ENCODE measurements at regions not wholly inside any gene's neighbourhood (a gene's known extent, or its start where the extent isn't known, plus 50 kb on each side); places are given as distances from the start of the nearest gene placed in this dataset.
"Not testable (repeated sequence)": the region's sequence is repeated elsewhere in the genome, so short reads cannot be mapped to it uniquely, and the experiment has no call there.

DNA sequence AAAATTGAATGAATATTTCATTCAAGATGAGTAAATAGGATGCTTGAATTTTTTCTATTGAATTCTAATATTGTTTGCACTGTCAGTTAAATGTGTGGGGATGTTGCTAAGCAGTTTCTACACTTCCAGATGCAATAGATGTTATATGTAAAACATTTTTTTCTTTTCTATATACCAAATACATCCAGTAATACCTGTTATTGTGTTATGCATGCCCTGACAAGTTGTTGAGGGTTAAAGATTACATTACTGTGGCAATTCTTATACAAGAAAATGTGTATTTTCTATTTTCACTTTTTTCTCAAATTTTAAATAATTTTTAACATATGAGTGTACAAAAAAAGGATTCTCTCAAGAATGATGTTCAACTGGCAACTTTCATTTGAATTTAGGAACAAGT is 713.9 kb downstream of the GATA3 start:
- no peak for DNase-seq (ENCODE audit: low spot score)

DNA sequence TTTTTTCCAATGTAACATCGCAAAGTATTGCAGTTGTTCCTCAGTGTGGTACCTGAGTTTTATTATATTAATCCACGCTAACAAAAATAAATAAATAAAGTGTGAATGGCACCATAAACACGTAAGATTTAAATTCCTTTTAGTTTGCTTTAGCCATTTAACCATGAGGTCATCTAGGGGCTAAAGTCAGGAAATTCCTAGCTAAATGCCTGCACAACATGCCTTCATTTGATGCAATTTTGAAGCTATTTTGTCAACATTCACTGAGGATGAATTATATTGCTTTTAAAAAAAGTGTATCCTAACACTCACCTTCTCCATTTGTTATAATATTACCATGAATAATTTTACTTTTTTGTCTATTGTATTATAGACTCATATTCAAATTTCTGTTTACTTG is 714.4 kb downstream of the GATA3 start:
- DNase-seq (ENCODE audit: low spot score), result peak; percentile 15

DNA sequence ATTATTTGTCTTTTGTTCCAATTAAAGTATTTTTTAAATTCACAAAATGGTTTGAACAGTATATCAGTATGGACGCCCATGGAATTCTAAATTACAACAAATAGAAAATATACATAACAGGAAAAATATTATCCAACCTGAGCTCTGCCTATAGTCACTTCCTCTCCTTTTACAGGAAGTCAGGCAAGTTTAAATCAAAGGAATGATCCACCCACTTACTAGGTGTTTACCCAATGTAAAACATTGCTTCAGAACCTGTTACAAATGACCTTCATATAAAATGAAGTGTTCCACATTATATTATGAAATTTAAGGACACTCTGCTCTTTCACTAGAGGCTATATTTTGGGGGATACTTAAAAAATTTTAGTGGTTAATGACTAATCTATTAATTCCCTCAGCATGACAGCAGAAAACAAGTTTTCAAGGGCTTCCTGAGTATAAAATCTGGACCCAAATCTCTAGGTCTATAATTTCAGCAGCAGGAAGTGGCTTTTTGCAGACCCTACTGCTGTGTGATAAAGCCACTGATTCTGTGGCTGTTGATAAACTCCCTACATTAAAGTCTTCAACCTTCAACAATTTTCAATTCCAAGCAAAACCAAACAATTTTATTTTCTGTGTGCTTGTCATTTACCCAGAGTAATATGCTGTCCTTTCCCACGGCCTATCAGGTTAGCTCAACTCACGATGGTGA is 722.6 kb downstream of the GATA3 start:
- DNase-seq (ENCODE audit: low spot score), result no peak

DNA sequence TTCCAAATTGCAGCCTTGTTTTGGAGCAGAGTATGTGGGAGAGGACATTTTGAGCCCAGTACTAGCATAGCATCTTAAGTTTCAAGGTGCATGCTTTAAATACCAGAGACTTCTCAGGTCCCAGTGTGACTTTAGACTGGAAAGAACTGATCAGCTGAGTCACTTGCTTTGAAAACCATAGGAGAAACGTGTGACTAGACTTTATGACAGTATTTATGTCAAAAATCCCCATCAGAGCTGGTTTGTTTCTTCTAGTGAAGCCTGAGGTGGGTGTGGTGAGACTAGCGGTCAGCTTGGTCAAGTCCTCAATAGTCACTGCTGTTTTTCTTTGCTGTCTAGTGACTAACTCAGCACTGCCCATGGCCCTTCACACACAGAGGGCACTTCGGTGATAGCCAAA is 724.2 kb downstream of the GATA3 start:
- no peak for DNase-seq (ENCODE audit: low spot score)

DNA sequence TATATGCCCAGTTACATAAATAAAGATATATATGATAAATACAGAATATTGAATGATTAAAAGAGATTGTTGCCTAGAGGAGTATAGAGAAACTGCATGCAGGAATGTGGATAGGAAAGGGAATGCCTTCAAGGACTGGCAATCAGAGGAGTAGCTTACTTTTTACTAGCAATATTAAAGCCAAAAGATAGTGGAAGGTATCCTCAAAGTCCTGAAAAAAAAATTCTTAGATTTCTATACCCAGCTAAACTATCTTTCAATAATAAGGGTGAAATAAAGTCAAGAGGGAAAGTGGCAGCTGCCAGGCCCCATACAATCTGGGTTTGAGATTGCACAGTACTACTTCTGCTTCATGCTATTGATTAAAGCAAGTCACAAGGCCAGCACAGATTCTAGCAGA is 733.2 kb downstream of the GATA3 start:
- DNase-seq (ENCODE audit: low spot score), result no peak

DNA sequence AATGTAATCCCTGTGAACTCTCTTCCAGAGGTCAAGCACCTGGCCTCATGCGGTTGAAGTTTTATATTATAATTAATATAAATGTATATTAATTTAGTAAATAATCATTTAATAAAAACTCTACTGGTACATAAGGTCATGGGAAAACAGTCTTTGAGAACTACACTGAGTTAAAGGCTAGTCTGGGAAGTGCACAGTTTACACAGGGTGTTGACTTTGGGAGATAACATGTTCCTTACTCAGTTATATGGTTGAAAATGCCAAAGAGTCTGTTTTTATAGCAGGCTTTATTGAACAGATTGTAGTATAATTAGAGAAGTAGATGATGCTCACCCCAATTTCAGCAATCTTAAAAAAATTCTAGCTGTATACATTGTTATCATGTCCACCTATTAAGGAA is 735.9 kb downstream of the GATA3 start:
- DNase-seq (ENCODE audit: low spot score), result no peak

DNA sequence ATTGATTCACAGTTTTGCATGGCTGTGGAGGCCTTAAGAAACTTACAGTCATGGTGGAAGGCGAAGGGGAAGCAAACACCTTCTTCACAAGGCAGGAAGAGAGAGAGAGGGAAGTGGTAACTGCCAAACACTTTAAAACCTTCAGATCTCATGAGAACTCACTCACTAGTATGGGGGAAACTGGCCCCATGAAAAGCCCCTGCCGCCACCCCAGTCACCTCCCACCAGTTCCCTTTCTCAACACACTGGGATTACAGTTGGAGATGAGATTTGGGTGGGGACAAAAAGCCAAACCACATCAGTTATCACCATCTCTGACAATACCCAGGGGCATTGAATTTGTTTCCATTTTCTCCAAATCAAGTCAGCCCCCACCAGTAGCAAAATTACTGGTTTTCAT is 740.4 kb downstream of the GATA3 start:
- DNase-seq (ENCODE audit: low spot score), result no peak

DNA sequence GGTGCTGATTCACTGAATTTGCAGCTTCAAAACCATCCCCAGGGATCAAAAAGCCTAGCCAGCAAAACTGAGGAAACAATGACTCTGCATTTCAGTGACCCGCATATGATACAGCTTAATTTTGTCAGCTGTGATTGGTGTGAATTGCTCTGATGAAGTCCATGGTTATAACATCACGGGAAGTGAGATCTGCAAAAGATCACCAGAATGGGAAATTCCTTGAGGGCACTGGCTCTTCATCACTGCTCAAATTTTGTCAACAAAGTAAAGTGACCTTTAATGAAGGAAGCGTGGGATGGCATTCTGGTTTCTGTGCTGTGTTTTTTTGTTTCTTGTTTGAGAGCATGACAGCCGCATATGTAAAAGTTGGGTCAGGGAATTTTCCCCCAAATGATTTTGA is 745.9 kb downstream of the GATA3 start:
- no peak for DNase-seq (ENCODE audit: low spot score)

DNA sequence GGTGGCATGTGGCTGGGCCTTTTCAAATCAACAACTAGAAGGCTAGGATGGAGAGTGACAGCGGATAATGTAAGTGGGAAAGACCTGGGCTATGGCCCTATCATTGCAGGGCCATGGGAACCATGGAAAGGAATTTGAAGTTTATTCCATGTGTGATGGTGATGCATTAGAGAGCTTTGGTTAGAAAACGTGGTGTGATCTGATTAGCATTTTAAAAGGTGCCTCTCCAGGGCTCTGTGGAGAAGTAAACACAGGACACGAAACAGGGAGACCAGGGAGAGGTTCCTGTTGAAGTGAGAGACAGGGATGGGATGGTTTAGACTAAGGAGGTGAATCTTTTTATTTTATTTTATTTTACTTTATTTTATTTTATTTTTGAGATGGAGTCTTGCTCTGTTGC is 749.5 kb downstream of the GATA3 start:
- DNase-seq (ENCODE audit: low spot score), result no peak

DNA sequence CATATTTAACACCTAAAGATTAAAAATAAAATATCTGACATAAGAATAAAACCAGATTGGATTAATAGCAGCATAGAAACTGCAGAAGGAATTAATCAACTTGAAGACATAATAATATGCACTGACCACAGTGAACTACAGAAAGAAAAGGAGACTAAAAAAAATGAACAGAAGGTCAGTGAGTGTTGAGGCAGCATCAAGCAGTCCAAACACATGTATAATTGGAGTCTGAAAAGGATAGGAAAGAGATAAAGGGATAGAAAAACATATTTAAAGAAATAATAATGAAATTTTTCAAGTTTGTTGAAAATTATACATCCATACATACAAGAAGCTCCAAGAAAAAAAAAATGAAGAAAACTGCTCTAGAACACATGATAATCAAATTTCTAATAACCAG is 756.2 kb downstream of the GATA3 start:
- no peak for DNase-seq (ENCODE audit: low spot score)

DNA sequence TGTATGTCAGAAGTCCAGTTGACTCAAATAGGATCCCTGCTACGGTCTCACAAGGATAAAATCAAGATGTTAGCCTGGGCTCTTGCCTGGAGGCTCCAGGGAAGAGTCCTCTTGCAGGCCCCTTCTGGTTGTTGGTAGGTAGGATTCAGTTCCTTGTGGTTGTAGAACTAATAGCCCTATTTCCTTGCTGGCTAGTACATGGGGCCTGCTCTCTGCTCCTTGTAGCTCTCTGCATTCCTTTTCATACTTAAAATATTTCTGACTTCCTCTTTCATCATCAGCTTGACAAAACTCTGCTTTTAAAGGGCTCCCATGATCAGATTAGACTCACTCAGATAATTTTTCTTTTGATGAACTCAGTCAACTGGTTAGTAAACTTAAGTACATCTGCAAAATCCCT is 756.7 kb downstream of the GATA3 start:
- DNase-seq (ENCODE audit: low spot score), result no peak

DNA sequence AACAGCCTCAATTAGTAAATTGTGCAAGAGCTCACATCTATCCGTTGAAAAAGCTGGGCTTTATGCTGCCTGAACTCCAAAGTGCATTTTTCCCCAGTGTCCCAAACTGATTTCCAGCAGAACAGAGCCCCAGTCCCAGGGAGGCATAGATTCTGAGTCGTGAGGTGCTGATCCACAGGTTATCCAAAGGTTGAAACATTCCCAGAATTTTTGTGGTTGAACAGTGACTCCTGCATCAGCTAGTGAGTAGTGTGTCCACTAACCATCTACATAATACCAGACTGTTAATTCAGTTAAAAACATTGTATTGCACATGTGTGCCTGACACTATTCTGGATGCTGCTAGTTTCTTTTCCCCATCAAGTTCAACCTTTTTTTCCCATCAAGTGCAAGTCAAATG is 761.5 kb downstream of the GATA3 start:
- no peak for DNase-seq (ENCODE audit: low spot score)

DNA sequence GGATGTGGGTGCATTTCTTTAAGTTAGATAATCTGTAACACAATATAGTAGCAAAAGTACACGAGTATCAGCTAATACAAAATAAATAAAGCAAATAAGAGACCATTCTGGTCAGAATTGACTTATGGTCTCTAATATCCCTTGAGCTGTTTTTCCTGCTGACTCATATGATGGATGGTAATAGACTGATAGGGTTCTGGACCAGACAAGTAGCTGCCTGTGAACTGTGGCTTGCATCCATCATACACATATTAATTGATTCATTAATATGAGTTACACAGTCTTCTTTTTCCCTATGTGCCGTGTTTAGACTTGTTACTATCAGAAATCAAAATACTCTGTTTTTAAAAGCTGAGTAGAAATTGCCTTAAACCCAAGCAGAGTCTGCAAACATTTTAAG is 762.8 kb downstream of the GATA3 start:
- peak; percentile 50 for DNase-seq (ENCODE audit: low spot score)

DNA sequence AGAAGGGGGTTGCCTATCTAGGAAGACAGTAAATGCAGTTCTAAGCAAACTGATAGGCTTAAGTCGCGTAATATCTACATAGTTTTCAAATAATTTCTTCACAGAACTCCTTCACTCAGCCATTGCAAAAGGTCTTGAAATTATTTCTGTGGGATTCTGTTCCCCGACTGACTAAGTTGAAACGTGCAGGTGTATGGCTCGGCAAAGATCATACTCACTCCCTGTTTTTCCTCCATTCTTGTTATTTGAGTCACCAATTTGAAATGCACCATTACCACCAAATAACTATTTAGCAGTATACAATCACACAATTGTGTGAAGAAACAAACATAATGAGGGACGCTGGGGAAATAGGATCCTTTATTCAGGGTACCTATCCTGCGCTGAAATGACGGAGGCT is 771.1 kb downstream of the GATA3 start:
- DNase-seq (ENCODE audit: low spot score), result no peak

DNA sequence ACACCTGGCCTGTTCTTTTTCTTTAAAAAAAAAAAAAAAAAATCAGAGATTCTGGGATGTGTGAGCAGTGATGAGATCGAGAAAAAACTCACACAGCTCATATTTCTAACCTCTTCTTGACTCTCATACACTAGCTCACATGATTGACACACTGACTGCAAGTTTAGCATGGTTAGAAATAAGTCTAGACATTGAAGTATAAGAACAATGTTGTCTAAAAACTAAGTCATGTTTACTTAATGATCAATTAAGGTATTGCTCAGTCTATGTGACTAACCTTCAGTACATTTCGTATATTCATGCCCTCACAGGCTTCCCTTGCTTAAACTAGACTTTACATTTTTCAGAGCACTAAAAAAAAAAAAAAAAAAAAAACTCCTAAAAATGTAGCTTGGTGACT is 775.1 kb downstream of the GATA3 start:
- no peak for DNase-seq (ENCODE audit: low spot score)

DNA sequence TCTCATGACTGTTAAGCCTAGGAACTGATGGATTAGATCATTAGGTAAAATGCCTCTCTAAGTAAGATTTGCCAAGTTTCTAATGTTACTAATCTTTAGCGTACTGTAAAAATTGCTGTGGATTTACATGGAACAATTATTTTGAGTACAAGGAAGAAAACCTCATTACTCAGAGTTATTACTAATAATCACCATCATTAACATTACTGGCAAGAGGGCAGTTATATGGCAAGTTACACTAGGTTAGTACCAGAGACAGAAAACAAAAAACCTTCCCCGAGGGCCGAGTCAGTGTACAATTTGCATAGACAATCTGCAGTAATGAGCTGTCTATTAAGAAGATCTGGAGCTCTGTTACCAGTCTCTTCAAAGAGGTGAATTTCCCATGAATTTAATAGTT is 775.6 kb downstream of the GATA3 start:
- no peak for DNase-seq (ENCODE audit: low spot score)

DNA sequence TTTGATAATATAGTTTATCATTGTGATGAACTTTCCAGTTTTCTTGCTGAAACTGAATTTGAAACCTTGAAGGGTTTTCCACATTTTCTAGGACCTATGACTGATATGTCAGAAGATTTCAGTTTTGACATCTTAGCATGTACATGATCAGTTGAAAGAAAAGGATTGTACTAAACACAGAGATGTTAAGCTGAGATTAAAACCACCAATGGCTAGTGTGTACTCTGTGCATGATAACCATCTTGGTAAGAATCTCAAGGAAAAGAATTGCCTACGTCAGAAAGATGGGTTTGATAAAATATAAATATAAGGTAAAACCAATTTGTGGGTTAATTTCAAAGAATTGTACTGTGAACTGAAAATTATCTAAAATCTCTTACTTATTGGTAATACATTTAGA is 776.4 kb downstream of the GATA3 start:
- DNase-seq (ENCODE audit: low spot score), result peak; percentile 5

DNA sequence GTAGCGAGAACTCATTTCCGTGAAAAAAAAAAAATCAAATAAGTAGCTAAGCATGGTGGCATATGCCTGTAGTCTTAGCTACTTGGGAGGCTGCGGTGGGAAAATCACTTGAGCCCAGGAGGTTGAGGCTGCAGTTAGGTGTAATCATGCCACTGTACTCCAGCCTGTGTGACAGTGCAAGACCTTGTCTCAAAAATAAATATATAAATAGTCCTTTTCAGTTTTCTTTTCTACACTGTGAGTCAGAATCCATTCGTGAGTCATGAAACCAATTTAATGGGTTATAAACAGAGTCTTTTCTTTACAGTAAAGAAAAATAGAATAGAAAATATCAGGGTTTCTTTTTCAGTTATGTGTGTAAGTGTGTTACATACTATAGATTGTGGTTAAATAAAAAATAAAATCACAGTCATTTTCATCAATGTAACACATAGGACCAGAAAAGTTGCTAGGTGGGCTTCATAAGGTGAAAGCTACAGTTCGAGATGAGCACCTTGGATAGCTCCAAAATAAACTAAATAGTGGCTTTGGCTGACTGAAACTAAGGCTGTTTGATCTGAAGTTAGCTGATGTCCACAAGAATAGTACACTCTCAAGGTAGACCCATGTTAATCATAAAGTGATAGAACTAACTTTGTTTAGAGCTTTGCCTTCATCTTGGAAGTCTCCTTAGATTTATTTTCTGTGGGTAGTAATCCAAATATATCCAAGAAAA is 781.1 kb downstream of the GATA3 start:
- DNase-seq (ENCODE audit: low spot score), result no peak

DNA sequence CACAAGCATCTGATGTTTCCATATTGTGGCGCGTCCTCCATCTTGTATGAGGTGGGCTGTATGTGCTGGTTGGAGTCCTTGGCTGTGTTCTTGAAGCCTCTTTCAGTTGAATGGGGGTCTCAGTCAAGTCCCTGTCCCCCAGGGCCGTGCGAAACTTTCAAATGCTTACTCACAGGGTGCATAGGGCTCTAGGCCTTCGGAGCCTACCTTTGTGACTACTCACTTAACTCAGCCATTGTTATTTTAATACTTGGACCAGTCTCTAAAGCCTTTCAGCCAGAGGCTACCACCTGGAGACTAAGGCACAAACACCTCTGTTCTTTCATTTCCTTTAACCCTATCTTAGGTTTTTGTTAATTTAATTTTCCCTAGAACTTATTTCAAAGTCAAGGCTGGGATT is 785.9 kb downstream of the GATA3 start:
- no peak for DNase-seq (ENCODE audit: low spot score)

DNA sequence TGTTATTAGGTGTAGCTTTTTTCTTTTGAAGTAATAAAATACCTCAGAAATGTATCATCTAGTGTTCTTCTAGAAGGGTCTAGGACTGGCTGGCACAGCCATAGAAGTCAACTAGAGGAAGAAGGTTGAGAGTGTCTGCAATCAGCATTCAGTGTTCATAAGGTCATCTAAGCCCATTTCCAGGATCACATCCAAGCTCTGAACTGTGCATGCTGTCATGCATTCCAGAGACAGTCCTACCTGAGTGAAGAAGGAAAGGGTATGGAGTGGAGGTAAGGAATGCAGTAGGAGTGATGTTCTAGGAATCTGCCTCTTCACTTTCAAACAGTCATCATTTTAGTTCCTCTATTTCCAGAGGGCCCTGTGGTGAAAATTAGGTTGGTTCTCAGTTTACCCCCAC is 789.7 kb downstream of the GATA3 start:
- no peak for DNase-seq (ENCODE audit: low spot score)

DNA sequence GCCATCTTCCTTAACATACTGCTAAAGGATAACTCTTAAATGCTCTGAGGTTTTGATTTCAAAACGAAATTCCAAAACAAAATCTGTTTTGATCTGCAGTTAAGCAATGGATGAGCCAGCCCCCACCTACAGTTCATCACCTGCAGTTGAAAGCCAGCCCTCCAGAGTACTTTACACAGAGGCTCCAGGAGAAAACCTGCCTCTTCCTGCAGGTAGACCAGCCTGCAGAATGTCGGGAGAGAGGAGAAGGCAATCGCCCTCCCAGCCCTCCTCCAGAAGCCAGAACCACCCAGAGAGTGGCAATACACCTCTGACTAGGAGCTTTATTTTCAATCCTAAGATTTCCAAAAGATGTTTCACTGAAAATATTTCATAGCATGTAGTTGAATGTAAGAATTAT is 798.1 kb downstream of the GATA3 start:
- no peak for DNase-seq (ENCODE audit: low spot score)

DNA sequence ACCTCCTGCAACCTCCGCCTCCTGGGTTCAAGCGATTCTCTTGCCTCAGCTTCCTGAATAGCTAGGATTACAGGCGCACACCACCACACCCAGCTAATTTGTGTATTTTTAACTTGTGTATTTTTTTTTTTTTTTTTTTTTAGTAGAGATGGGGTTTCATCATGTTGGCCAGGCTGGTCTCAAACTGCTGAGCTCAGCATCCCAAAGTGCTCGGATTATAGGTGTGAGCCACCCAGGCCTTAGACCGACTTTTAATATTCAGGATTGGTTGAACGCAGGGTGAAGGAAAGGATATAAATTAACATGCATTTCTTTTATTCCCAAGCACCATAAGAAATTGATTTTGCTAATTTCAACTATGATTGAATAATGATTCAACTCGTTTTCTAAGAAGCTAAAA is 798.6 kb downstream of the GATA3 start:
- DNase-seq (ENCODE audit: low spot score), result no peak

DNA sequence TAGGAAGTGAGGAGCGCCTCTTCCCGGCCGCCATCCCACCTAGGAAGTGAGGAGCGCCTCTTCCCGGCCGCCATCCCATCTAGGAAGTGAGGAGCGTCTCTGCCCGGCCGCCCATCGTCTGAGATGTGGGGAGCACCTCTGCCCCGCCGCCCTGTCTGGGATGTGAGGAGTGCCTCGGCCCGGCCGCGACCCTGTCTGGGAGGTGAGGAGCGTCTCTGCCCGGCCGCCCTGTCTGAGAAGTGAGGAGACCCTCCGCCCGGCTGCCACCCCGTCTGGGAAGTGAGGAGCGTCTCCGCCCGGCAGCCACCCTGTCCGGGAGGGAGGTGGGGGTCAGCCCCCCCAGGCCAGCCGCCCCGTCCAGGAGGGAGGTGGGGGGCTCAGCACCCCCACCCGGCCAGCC is 814.4 kb downstream of the GATA3 start:
- DNase-seq (ENCODE audit: low spot score), result not testable (repeated sequence)

DNA sequence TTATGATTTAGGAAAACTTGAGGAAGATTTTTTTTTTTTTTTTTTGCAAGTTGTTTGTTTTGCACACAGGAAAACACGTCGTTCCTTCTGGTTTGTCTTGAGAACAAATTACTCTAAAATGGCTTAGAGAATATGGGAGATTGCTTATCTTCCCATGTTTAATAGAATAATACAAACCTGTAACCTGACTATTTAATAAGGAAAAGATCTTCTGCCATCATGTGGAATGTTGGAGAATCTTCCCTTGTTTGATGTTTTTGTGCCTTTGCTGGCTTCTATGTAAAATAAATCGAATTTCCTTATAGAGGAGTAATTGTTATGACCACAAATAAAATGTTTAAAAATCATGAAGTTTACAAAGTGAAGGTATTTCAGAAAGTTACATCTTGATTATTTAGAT is 818.8 kb downstream of the GATA3 start:
- DNase-seq (ENCODE audit: low spot score), result peak; percentile 50
